PC-9 (cell line): ENCODE measurements at regions not wholly inside any gene's neighbourhood (a gene's known extent, or its start where the extent isn't known, plus 50 kb on each side); places are given as distances from the start of the nearest gene placed in this dataset.

Source experiments
- EZH2 ChIP-seq: fragments of 200-600 bp; sonication (generic); IDR thresholded peaks from 2 replicates; pipeline ENCODE4 v1.8.0; 2017; ENCODE audit warnings: antibody characterized with exemption, low read depth
- TF ChIP-seq, protein P1 (sequence below): fragments of 200-600 bp; sonication (generic); conservative IDR thresholded peaks from 2 replicates; pipeline ENCODE4 v1.6.1; 2017; ENCODE audit warnings: mixed run types, antibody characterized with exemption, mild to moderate bottlenecking, moderate library complexity

DNA sequence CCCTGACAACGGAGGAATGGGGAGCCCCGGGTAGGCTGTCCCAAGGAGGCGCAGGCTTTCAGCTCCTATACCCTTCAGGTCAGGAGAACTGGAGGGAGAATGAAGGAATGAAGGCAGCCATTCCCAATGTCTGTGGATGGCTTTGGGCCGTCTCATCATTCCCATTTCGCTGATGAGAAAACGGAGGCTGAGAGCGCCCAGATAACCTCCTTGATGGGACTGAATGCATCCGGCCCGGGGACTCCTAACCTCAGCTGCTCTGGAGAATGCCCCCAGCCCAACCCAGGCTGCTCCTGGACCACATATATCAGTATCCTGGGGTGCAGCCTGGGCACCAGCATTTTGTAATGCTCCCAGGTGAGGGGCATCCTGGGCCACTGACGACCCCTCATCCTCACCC is 52.6 kb upstream of the RNU6ATAC start:
- TF ChIP-seq, protein P1, sequence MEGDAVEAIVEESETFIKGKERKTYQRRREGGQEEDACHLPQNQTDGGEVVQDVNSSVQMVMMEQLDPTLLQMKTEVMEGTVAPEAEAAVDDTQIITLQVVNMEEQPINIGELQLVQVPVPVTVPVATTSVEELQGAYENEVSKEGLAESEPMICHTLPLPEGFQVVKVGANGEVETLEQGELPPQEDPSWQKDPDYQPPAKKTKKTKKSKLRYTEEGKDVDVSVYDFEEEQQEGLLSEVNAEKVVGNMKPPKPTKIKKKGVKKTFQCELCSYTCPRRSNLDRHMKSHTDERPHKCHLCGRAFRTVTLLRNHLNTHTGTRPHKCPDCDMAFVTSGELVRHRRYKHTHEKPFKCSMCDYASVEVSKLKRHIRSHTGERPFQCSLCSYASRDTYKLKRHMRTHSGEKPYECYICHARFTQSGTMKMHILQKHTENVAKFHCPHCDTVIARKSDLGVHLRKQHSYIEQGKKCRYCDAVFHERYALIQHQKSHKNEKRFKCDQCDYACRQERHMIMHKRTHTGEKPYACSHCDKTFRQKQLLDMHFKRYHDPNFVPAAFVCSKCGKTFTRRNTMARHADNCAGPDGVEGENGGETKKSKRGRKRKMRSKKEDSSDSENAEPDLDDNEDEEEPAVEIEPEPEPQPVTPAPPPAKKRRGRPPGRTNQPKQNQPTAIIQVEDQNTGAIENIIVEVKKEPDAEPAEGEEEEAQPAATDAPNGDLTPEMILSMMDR, result no peak
- no peak for TF ChIP-seq EZH2
